ENCODE measurements at regions not wholly inside any gene's neighbourhood (a gene's known extent, or its start where the extent isn't known, plus 50 kb on each side); places are given as distances from the start of the nearest gene placed in this dataset.
"Not testable (repeated sequence)": the region's sequence is repeated elsewhere in the genome, so short reads cannot be mapped to it uniquely, and the experiment has no call there.

DNA sequence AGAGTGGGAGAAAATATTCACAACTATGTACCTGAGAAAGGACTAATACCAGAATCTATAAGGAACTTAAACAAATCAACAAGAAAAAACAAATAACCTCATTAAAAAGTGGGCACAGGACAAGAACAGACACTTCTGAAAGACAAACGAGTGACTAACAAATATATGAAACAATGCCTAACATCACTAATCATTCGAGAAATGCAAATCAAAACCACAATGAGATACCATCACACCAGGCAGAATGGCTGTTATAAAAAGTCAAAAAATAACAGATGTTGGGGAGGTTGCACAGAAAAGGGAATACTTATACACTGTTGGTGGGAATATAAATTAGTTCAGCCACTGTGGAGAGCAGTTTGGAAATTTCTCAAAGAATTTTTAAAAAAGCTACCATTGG lies 83.5 kb upstream of the WSCD1 start:
- H3K27ac ChIP-seq = no peak overlapping the region
- TF ChIP-seq CTCF (conservative IDR thresholded peaks at IDR 0.05) = no peak

DNA sequence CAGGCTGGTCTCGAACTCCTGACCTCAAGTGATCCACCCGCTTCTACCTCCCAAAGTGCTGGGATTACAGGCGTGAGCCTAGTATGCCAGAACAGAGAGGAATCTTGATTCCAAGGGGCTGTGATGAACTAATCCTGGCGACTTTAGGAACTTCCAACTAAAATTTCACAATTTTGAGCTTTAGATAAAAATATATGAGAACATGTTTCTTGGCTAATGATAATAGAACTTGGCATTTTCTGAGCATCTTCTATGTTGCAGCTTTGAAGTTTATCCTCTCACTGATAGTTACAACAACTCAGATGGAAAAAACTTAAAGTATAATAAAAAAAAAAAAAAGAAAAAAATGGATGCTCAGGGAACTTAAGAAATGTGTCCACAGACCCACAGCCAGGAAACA lies 69.8 kb upstream of the WSCD1 start:
- no peak for TF ChIP-seq CTCF (conservative IDR thresholded peaks at IDR 0.05)
- H3K27ac ChIP-seq = no peak overlapping the region

GRCh38 chr17:6003221-6003620 lies 67.0 kb upstream of the WSCD1 start:
- not testable (repeated sequence) for H3K27ac ChIP-seq

DNA sequence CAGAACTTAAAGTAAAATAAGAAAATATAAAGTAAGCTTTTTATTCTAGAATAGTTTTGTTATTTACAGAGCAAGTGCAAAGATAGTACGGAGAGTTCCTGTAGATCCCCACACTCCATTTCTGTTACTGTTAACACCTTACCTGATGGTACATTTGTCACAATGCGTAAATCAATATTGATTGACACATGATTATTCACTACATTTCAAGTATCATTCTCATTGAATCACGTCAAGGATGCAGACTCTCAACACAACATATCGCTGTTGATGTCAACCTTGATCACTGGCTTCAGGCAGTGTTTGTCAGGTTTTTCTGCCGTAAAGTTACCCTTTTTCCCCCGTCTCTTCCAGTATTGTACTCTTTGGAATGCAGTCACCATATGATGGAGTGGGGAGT lies 64.2 kb upstream of the WSCD1 start:
- no peak overlapping the region for H3K27ac ChIP-seq
- no peak for TF ChIP-seq CTCF (conservative IDR thresholded peaks at IDR 0.05)

GRCh38 chr17:6011206-6011605 lies 59.0 kb upstream of the WSCD1 start:
- no peak overlapping the region for H3K27ac ChIP-seq
- no peak for TF ChIP-seq CTCF (conservative IDR thresholded peaks at IDR 0.05)

- H3K27ac ChIP-seq = no peak overlapping the region
- TF ChIP-seq CTCF (conservative IDR thresholded peaks at IDR 0.05) = no peak
These were observed 51.4 kb upstream of the WSCD1 start for GRCh38 chr17:6018788-6019187.

GRCh38 chr17:6019959-6020358 lies 50.2 kb upstream of the WSCD1 start:
- no peak overlapping the region for H3K27ac ChIP-seq
- TF ChIP-seq CTCF (conservative IDR thresholded peaks at IDR 0.05) = no peak

- no peak overlapping the region for H3K27ac ChIP-seq
- TF ChIP-seq CTCF (conservative IDR thresholded peaks at IDR 0.05) = no peak
These were observed 49.7 kb upstream of the WSCD1 start for GRCh38 chr17:6020376-6021010.
